A549 (cell line): ENCODE measurements at regions not wholly inside any gene's neighbourhood (a gene's known extent, or its start where the extent isn't known, plus 50 kb on each side); places are given as distances from the start of the nearest gene placed in this dataset.

Source experiments
- ATAC-seq, 2 experiments: fragments of 200-7000 bp in 1 of 2; fragments of >200 bp in 1 of 2; cut with Nextera tagmentation in 1 of 2; cut with Tn5 transposase in 1 of 2; 3 replicates each; pipeline versions ENCODE4 v1.8.0 to v1.9.1; 2018 to 2020; ENCODE audit warnings: mild to moderate bottlenecking in 1 of 2, moderate library complexity in 1 of 2
- CTCF ChIA-PET: fragments of 300-600 bp; sonication (Branson Sonifier 250); formaldehyde crosslinking; extraction: SDS; loops from one replicate; lab custom pipeline; 2021; ENCODE audit warnings: antibody characterized with exemption, inconsistent platforms; lab: Yijun Ruan, JAX
- POLR2A ChIA-PET: fragments of 350-600 bp; formaldehyde crosslinking; extraction: SDS; loops from one replicate; lab custom pipeline; 2021; ENCODE audit warnings: antibody characterized with exemption, inconsistent platforms; lab: Yijun Ruan, JAX
- DNase-seq, 2 experiments: peaks; one replicate each; pipeline versions ENCODE4 v3.0.0 to v3.0.0-alpha.2; 2011 to 2016; ENCODE audit warnings: low read depth in 1 of 2, low spot score in 1 of 2
- FAIRE-seq: peaks from 2 replicates; lab custom pipeline; 2011; peaks lifted over from hg19 to GRCh38; lab: Jason Lieb, UNC
- H3K27ac ChIP-seq, 2 experiments: fragments of >200 bp; sonication (Bioruptor Twin); formaldehyde crosslinking; 3 replicates each; pipeline ENCODE4 v1.5.1; 2016 to 2017
- H3K4me1 ChIP-seq: fragments of >200 bp; sonication (Bioruptor Twin); formaldehyde crosslinking; 3 replicates; pipeline ENCODE4 v1.6.1; 2016
- H3K4me2 ChIP-seq: fragments of >200 bp; sonication (Bioruptor Twin); formaldehyde crosslinking; 3 replicates; pipeline ENCODE4 v1.6.1; 2016
- H3K4me3 ChIP-seq: fragments of >200 bp; sonication (Bioruptor Twin); formaldehyde crosslinking; 3 replicates; pipeline ENCODE4 v1.5.1; 2016
- H3K9me3 ChIP-seq: fragments of >200 bp; sonication (Bioruptor Twin); formaldehyde crosslinking; 3 replicates; pipeline ENCODE4 v1.6.1; 2016
- BHLHE40 ChIP-seq: IDR thresholded peaks from 2 replicates; pipeline ENCODE4 v1.6.1; 2012; ENCODE audit warnings: low read depth, low read length, inconsistent platforms
- CBX2 ChIP-seq: fragments of 200-600 bp; sonication (generic); IDR thresholded peaks from 2 replicates; pipeline ENCODE4 v1.6.1; 2016; ENCODE audit warnings: low read depth, mild to moderate bottlenecking, borderline replicate concordance
- CBX8 ChIP-seq: fragments of 200-600 bp; sonication (generic); IDR thresholded peaks from 2 replicates; pipeline ENCODE4 v1.6.1; 2016
- CHD4 ChIP-seq: fragments of 200-600 bp; sonication (generic); IDR thresholded peaks from 2 replicates; pipeline ENCODE4 v1.6.1; 2016; ENCODE audit warnings: antibody characterized with exemption, mild to moderate bottlenecking, borderline replicate concordance
- EHMT2 ChIP-seq: fragments of 200-600 bp; sonication (generic); IDR thresholded peaks from 2 replicates; pipeline ENCODE4 v1.6.1; 2016; ENCODE audit warnings: antibody characterized with exemption, low read depth, mild to moderate bottlenecking, moderate library complexity
- ESRRA ChIP-seq: fragments of 150-350 bp; IDR thresholded peaks from 2 replicates; pipeline ENCODE4 v1.6.1; 2014; ENCODE audit warnings: mild to moderate bottlenecking, low read length, borderline replicate concordance
- FOSL2 ChIP-seq, 2 experiments: fragments of 450-650 bp in 1 of 2; fragments of >200 bp in 1 of 2; sonication (Bioruptor Twin) in 1 of 2; formaldehyde crosslinking; IDR thresholded peaks; 2 replicates each; pipeline versions ENCODE4 v1.5.0 to v1.6.1; 2016 to 2020; ENCODE audit warnings: mild to moderate bottlenecking in 1 of 2, moderate library complexity in 1 of 2
- FOXS1 ChIP-seq: fragments of 250-450 bp; sonication (Bioruptor Pico); IDR thresholded peaks from 2 replicates; pipeline ENCODE4 v1.5.0; 2020; ENCODE audit warnings: mild to moderate bottlenecking, moderate library complexity
- HOXA7 ChIP-seq: fragments of 250-450 bp; sonication (Bioruptor Pico); IDR thresholded peaks from 2 replicates; pipeline ENCODE4 v1.5.0; 2020; ENCODE audit warnings: mild to moderate bottlenecking, moderate library complexity
- JUNB ChIP-seq: fragments of >200 bp; sonication (Bioruptor Twin); formaldehyde crosslinking; IDR thresholded peaks from 2 replicates; pipeline ENCODE4 v1.6.1; 2016
- KDM1A ChIP-seq: fragments of 200-600 bp; sonication (generic); IDR thresholded peaks from 2 replicates; pipeline ENCODE4 v1.6.1; 2016; ENCODE audit warnings: low read depth, mild to moderate bottlenecking
- MAFK ChIP-seq: fragments of 450-650 bp; IDR thresholded peaks from 2 replicates; pipeline ENCODE4 v1.6.1; 2014; ENCODE audit not compliant: partially characterized antibody
- MAZ ChIP-seq: fragments of 150-350 bp; IDR thresholded peaks from 2 replicates; pipeline ENCODE4 v1.6.1; 2014; ENCODE audit warnings: antibody characterized with exemption, low read depth, low read length, borderline replicate concordance
- MYC ChIP-seq: IDR thresholded peaks from 2 replicates; pipeline ENCODE4 v1.6.1; 2012; ENCODE audit warnings: mild to moderate bottlenecking, inconsistent platforms, low read length, improper control_type of control experiment, borderline replicate concordance
- NFE2L2 ChIP-seq: fragments of 150-350 bp; conservative IDR thresholded peaks from 2 replicates; pipeline ENCODE4 v1.6.1; 2014; ENCODE audit warnings: low read length
- PHF8 ChIP-seq: fragments of 200-600 bp; sonication (generic); IDR thresholded peaks from 2 replicates; pipeline ENCODE4 v1.6.1; 2016; ENCODE audit warnings: low read depth, mild to moderate bottlenecking, antibody characterized with exemption, moderate library complexity, borderline replicate concordance
- POLR2AphosphoS2 ChIP-seq: conservative IDR thresholded peaks from 2 replicates; pipeline ENCODE4 v1.6.1; 2012; ENCODE audit warnings: low read length, improper control_type of control experiment, inconsistent platforms
- RAD21 ChIP-seq, 2 experiments: fragments of >200 bp in 1 of 2; sonication (Bioruptor Twin) in 1 of 2; formaldehyde crosslinking in 1 of 2; IDR thresholded peaks in 1 of 2; conservative IDR thresholded peaks in 1 of 2; 2 replicates in 1 of 2; 3 replicates in 1 of 2; pipeline ENCODE4 v1.6.1; 2012 to 2018; ENCODE audit warnings: inconsistent platforms in 1 of 2
- RARB ChIP-seq: fragments of 250-450 bp; sonication (Bioruptor Pico); IDR thresholded peaks from 2 replicates; pipeline ENCODE4 v1.8.0; 2021; ENCODE audit warnings: mild to moderate bottlenecking, moderate library complexity
- RNF2 ChIP-seq: fragments of 200-600 bp; sonication (generic); IDR thresholded peaks from 2 replicates; pipeline ENCODE4 v1.6.1; 2016; ENCODE audit warnings: low read depth, mild to moderate bottlenecking, antibody characterized with exemption, moderate library complexity, borderline replicate concordance
- WGBS: methylation state at CpG from one replicate; pipeline ENCODE4 v1.1.6; 2017; ENCODE audit errors: missing lambda C conversion rate; 5-methylcytosine and 5-hydroxymethylcytosine counted together
- TF ChIP-seq, protein P1 (sequence below): IDR thresholded peaks from 2 replicates; pipeline ENCODE4 v1.6.1; 2012
- TF ChIP-seq, protein P2 (sequence below): fragments of >200 bp; sonication (Bioruptor Twin); formaldehyde crosslinking; IDR thresholded peaks from 2 replicates; pipeline ENCODE4 v1.6.1; 2016
- TF ChIP-seq, protein P3 (sequence below): fragments of 450-650 bp; IDR thresholded peaks from 2 replicates; pipeline ENCODE4 v1.6.1; 2014; ENCODE audit warnings: antibody characterized with exemption
- TF ChIP-seq, protein P4 (sequence below): fragments of >200 bp; sonication (Bioruptor Twin); formaldehyde crosslinking; IDR thresholded peaks from 3 replicates; pipeline ENCODE4 v1.5.1; 2016

- no peaks in the 10 kb centered on the region for H3K9me3 ChIP-seq
- CTCF ChIA-PET, result interaction anchor here (1.2 kb wide), 1 partner anchor 46 kb away, joined by 3 read pairs; no protein-coding TSS in a partner anchor
- TF ChIP-seq KDM1A, result no peak
- no peak for TF ChIP-seq RNF2
- TF ChIP-seq MYC, result no peak
- TF ChIP-seq MAZ, result no peak
- TF ChIP-seq, all 56 proteins: peak for 0
- FAIRE-seq (no peak), ATAC-seq (no peak), DNase-seq (no peak)
- Histone ChIP-seq H3K4me1 (peaks cover 5% of the 10 kb centered on the region; the same call in 1 of the 3 replicates), H3K4me2 (no peak overlapping the region), H3K4me3 (no peak overlapping the region), H3K27ac (no peak overlapping the region)
- POLR2A ChIA-PET, result no interaction called here
- WGBS, result 65% methylated on average over 4 of the region's 4 CpGs
Measured at GRCh38 chr14:66116732-66117131, 369.4 kb upstream of the CCDC196 start.

GRCh38 chr14:66117600-66117999 is 368.6 kb upstream of the CCDC196 start:
- Histone ChIP-seq H3K4me1 (peaks cover 5% of the 10 kb centered on the region; the same call in 1 of the 3 replicates), H3K4me2 (peak overlapping the region; percentile 49), H3K4me3 (no peak overlapping the region), H3K27ac (peak overlapping the region in 1 of 2 experiments; percentile 27; a peak in 1 of 6 replicates), H3K9me3 (no peaks in the 10 kb centered on the region)
- ATAC-seq (peak; percentile 62 to 76; a peak in 3 of 6 replicates), DNase-seq (peak; percentile 19 to 48), FAIRE-seq (no peak)
- CTCF ChIA-PET, result no interaction called here
- TF ChIP-seq MAFK (peak; percentile 44), FOXS1 (CRISPR knock-in tag) (no peak), FOSL2 (IDR thresholded peaks at IDR 0.05) (peak; percentile 39), FOSL2 (CRISPR knock-in tag; IDR thresholded peaks at IDR 0.05) (peak; percentile 84)
- POLR2A ChIA-PET, result no interaction called here
- 26% methylated on average over 3 of the region's 3 CpGs for WGBS

- Histone ChIP-seq H3K4me3 (no peak overlapping the region), H3K4me2 (no peak overlapping the region), H3K4me1 (peaks cover 5% of the 10 kb centered on the region; the same call in 1 of the 3 replicates), H3K9me3 (no peaks in the 10 kb centered on the region), H3K27ac (no peak overlapping the region)
- WGBS, result 51% methylated on average over 5 of the region's 5 CpGs
- FAIRE-seq (no peak), ATAC-seq (no peak), DNase-seq (no peak)
- ChIA-PET POLR2A (no interaction called here), CTCF (no interaction called here)
- TF ChIP-seq FOXS1 (CRISPR knock-in tag), result no peak
- no peak for TF ChIP-seq EHMT2
- no peak for TF ChIP-seq RARB (CRISPR knock-in tag)
- no peak for TF ChIP-seq FOSL2 (IDR thresholded peaks at IDR 0.05)
- TF ChIP-seq FOSL2 (CRISPR knock-in tag; IDR thresholded peaks at IDR 0.05), result no peak
- no peak for TF ChIP-seq RAD21 (conservative IDR thresholded peaks at IDR 0.05 in 1 of 2, IDR thresholded peaks at IDR 0.05 in 1 of 2)
- no peak for TF ChIP-seq RNF2
- TF ChIP-seq NFE2L2, result no peak
- no peak for TF ChIP-seq CBX8
- no peak for TF ChIP-seq CHD4
- no peak for TF ChIP-seq JUNB
- TF ChIP-seq, protein P1, sequence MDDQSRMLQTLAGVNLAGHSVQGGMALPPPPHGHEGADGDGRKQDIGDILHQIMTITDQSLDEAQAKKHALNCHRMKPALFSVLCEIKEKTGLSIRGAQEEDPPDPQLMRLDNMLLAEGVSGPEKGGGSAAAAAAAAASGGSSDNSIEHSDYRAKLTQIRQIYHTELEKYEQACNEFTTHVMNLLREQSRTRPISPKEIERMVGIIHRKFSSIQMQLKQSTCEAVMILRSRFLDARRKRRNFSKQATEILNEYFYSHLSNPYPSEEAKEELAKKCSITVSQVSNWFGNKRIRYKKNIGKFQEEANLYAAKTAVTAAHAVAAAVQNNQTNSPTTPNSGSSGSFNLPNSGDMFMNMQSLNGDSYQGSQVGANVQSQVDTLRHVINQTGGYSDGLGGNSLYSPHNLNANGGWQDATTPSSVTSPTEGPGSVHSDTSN, result no peak
Measured at GRCh38 chr14:66119606-66120231, 366.5 kb upstream of the CCDC196 start.

- no peak for ATAC-seq
Measured at GRCh38 chr14:66120402-66120801, 365.8 kb upstream of the CCDC196 start.

More at GRCh38 chr14:66120402-66120801, 365.8 kb upstream of the CCDC196 start:
- DNase-seq (no peak), FAIRE-seq (no peak)
- H3K27ac ChIP-seq, result no peak overlapping the region
- H3K9me3 ChIP-seq, result no peaks in the 10 kb centered on the region
- H3K4me3 ChIP-seq, result no peak overlapping the region
- 31% methylated on average over 3 of the region's 3 CpGs for WGBS
- TF ChIP-seq NFE2L2, result no peak
- no peak for TF ChIP-seq CBX2
- TF ChIP-seq POLR2AphosphoS2, result no peak
- no peak for TF ChIP-seq MAZ
- TF ChIP-seq CBX8, result no peak
- no peak for TF ChIP-seq PHF8
- TF ChIP-seq JUNB, result no peak
- TF ChIP-seq, protein P2, sequence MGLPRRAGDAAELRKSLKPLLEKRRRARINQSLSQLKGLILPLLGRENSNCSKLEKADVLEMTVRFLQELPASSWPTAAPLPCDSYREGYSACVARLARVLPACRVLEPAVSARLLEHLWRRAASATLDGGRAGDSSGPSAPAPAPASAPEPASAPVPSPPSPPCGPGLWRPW, result no peak
- TF ChIP-seq BHLHE40, result no peak
- TF ChIP-seq, protein P3, sequence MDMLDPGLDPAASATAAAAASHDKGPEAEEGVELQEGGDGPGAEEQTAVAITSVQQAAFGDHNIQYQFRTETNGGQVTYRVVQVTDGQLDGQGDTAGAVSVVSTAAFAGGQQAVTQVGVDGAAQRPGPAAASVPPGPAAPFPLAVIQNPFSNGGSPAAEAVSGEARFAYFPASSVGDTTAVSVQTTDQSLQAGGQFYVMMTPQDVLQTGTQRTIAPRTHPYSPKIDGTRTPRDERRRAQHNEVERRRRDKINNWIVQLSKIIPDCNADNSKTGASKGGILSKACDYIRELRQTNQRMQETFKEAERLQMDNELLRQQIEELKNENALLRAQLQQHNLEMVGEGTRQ, result no peak
- TF ChIP-seq ESRRA, result no peak
- no peak for TF ChIP-seq HOXA7 (CRISPR knock-in tag)
- TF ChIP-seq, protein P4, sequence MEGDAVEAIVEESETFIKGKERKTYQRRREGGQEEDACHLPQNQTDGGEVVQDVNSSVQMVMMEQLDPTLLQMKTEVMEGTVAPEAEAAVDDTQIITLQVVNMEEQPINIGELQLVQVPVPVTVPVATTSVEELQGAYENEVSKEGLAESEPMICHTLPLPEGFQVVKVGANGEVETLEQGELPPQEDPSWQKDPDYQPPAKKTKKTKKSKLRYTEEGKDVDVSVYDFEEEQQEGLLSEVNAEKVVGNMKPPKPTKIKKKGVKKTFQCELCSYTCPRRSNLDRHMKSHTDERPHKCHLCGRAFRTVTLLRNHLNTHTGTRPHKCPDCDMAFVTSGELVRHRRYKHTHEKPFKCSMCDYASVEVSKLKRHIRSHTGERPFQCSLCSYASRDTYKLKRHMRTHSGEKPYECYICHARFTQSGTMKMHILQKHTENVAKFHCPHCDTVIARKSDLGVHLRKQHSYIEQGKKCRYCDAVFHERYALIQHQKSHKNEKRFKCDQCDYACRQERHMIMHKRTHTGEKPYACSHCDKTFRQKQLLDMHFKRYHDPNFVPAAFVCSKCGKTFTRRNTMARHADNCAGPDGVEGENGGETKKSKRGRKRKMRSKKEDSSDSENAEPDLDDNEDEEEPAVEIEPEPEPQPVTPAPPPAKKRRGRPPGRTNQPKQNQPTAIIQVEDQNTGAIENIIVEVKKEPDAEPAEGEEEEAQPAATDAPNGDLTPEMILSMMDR, result no peak
- no peak for TF ChIP-seq EHMT2
- ChIA-PET POLR2A (no interaction called here), CTCF (no interaction called here)
- no peak overlapping the region for H3K4me2 ChIP-seq
- peaks cover 5% of the 10 kb centered on the region; the same call in 1 of the 3 replicates for H3K4me1 ChIP-seq
